ENCODE measurements at regions not wholly inside any gene's neighbourhood (a gene's known extent, or its start where the extent isn't known, plus 50 kb on each side); places are given as distances from the start of the nearest gene placed in this dataset.

GRCh38 chr4:148764720-148765119 is 322.5 kb upstream of the NR3C2 start:
- ChIA-PET POLR2A (no interaction called here), CTCF (interaction anchor here (0.7 kb wide), 1 partner anchor 1024 kb away, joined by 3 read pairs; no protein-coding TSS in a partner anchor)
- Histone ChIP-seq H3K9ac (no peak overlapping the region), H3K27ac (ENCODE audit: low read depth in 2 of 2, low read length in 1 of 2) (no peak overlapping the region), H3K79me2 (ENCODE audit: insufficient read depth) (no peaks in the 10 kb centered on the region), H3K4me3 (ENCODE audit: low read depth in 2 of 2, low read length in 1 of 2) (no peak overlapping the region), H3K4me2 (no peak overlapping the region), H3K4me1 (ENCODE audit: control insufficient read depth in 1 of 2, insufficient read depth in 2 of 2, low read depth in 1 of 2, low read length in 1 of 2) (no peaks in the 10 kb centered on the region), H3K9me3 (no peaks in the 10 kb centered on the region), H3F3A (replicated peaks; ENCODE audit: insufficient read depth) (no peaks in the 10 kb centered on the region), H3K36me3 (replicated peaks in 1 of 2; ENCODE audit: control insufficient read depth in 1 of 2, insufficient read depth in 2 of 2, low read length in 1 of 2) (no peaks in the 10 kb centered on the region), H3K27me3 (ENCODE audit: insufficient read depth) (no peaks in the 10 kb centered on the region), H3K9me2 (no peaks in the 10 kb centered on the region), H2AFZ (ENCODE audit: low read depth) (no peak overlapping the region), H4K20me1 (ENCODE audit: insufficient read depth) (no peaks in the 10 kb centered on the region)
- WGBS (ENCODE audit: low lambda C conversion rate), result 5% methylated on average over 2 of the region's 2 CpGs
- DNase-seq, result no peak
- TF ChIP-seq POLR2AphosphoS5 (IDR thresholded peaks at IDR 0.05; ENCODE audit: low read depth, low read length) (no peak), RXRA (IDR thresholded peaks at IDR 0.05; ENCODE audit: borderline replicate concordance, low read depth) (no peak), ELF1 (IDR thresholded peaks at IDR 0.05) (no peak), REST (IDR thresholded peaks at IDR 0.05; ENCODE audit: low read depth, low read length) (no peak), MAX (IDR thresholded peaks at IDR 0.05; ENCODE audit: low read depth) (no peak), TEAD4 (IDR thresholded peaks at IDR 0.05; ENCODE audit: borderline replicate concordance, insufficient read depth) (no peak), YY1 (IDR thresholded peaks at IDR 0.05; ENCODE audit: low read depth) (no peak), SMC3 (IDR thresholded peaks at IDR 0.05; ENCODE audit: low read depth, low read length) (no peak), EP300 (IDR thresholded peaks at IDR 0.05; ENCODE audit: borderline replicate concordance in 1 of 2, low read depth in 1 of 2, low read length in 1 of 2) (no peak), RFX5 (IDR thresholded peaks at IDR 0.05; ENCODE audit: low read length) (no peak), MXI1 (IDR thresholded peaks at IDR 0.05; ENCODE audit: low read depth, low read length) (no peak), IRF3 (IDR thresholded peaks at IDR 0.05; ENCODE audit: low read depth, low read length) (no peak), SIN3A (IDR thresholded peaks at IDR 0.05; ENCODE audit: borderline replicate concordance, low read depth, low read length) (no peak)

GRCh38 chr4:148757171-148757570 is 315.0 kb upstream of the NR3C2 start:
- Histone ChIP-seq H4K20me1 (ENCODE audit: insufficient read depth) (no peaks in the 10 kb centered on the region), H3K4me2 (no peak overlapping the region), H3K4me1 (ENCODE audit: control insufficient read depth in 1 of 2, insufficient read depth in 2 of 2, low read depth in 1 of 2, low read length in 1 of 2) (no peaks in the 10 kb centered on the region), H3K27ac (ENCODE audit: low read depth in 2 of 2, low read length in 1 of 2) (no peak overlapping the region), H3K9me2 (no peaks in the 10 kb centered on the region), H2AFZ (ENCODE audit: low read depth) (no peak overlapping the region), H3K4me3 (ENCODE audit: low read depth in 2 of 2, low read length in 1 of 2) (no peak overlapping the region), H3K9ac (no peak overlapping the region), H3K79me2 (ENCODE audit: insufficient read depth) (no peaks in the 10 kb centered on the region), H3K27me3 (ENCODE audit: insufficient read depth) (no peaks in the 10 kb centered on the region), H3F3A (replicated peaks; ENCODE audit: insufficient read depth) (no peaks in the 10 kb centered on the region), H3K9me3 (no peaks in the 10 kb centered on the region), H3K36me3 (replicated peaks in 1 of 2; ENCODE audit: control insufficient read depth in 1 of 2, insufficient read depth in 2 of 2, low read length in 1 of 2) (no peaks in the 10 kb centered on the region)
- ChIA-PET CTCF (no interaction called here), POLR2A (no interaction called here)
- TF ChIP-seq PBX3 (IDR thresholded peaks at IDR 0.05), result no peak
- 0% methylated on average over 1 of the region's 1 CpG for WGBS (ENCODE audit: low lambda C conversion rate)
- no peak for DNase-seq

Measured in SK-N-SH (cell line).